Peyer's patch (tissue), 4 donors: ENCODE measurements at regions not wholly inside any gene's neighbourhood (a gene's known extent, or its start where the extent isn't known, plus 50 kb on each side); places are given as distances from the start of the nearest gene placed in this dataset.

ENCODE experiments used
- POLR2A ChIP-seq, 2 donors: fragments of 450-650 bp; IDR thresholded peaks; one replicate each; pipeline ENCODE4 v1.5.1; 2017; ENCODE audit warnings: antibody characterized with exemption in 2 of 2, mild to moderate bottlenecking in 2 of 2, moderate library complexity in 2 of 2
- TF ChIP-seq, protein P1 (sequence below), 6 experiments: fragments of 450-650 bp in 4 of 6; fragments of 200-600 bp in 2 of 6; sonication (generic) in 1 of 6; IDR thresholded peaks; one replicate each; pipeline ENCODE4 v1.5.1; 2017 to 2019; ENCODE audit warnings: antibody characterized with exemption in 6 of 6, mild to moderate bottlenecking in 3 of 6, moderate library complexity in 1 of 6

DNA sequence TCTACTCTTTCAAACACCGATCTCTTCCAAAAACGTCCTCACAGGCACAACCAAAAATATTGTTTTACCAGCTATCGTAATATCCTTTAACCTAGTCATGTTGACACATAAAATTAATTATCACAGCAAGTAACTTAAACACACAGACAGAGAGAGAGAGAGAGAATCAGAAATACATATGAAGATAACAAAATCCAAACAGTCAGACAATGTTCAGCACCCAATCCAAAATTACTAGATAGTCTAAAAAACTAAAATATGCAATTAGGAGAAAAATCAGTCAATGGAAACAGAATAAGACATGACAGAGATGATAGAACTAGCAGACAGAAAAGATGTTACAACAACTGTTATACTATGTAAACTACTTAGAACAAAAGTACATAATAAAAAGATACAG, 537.7 kb downstream of the LMO4 start:
- TF ChIP-seq POLR2A (IDR thresholded peaks at IDR 0.05), result no peak
- TF ChIP-seq, protein P1, sequence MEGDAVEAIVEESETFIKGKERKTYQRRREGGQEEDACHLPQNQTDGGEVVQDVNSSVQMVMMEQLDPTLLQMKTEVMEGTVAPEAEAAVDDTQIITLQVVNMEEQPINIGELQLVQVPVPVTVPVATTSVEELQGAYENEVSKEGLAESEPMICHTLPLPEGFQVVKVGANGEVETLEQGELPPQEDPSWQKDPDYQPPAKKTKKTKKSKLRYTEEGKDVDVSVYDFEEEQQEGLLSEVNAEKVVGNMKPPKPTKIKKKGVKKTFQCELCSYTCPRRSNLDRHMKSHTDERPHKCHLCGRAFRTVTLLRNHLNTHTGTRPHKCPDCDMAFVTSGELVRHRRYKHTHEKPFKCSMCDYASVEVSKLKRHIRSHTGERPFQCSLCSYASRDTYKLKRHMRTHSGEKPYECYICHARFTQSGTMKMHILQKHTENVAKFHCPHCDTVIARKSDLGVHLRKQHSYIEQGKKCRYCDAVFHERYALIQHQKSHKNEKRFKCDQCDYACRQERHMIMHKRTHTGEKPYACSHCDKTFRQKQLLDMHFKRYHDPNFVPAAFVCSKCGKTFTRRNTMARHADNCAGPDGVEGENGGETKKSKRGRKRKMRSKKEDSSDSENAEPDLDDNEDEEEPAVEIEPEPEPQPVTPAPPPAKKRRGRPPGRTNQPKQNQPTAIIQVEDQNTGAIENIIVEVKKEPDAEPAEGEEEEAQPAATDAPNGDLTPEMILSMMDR (IDR thresholded peaks at IDR 0.05), result no peak
